SK-N-SH (cell line): ENCODE measurements at regions not wholly inside any gene's neighbourhood (a gene's known extent, or its start where the extent isn't known, plus 50 kb on each side); places are given as distances from the start of the nearest gene placed in this dataset.

Source experiments
- EP300 ChIP-seq, 2 experiments: IDR thresholded peaks; 2 replicates each; pipeline versions ENCODE4 v1.4.0 to v1.6.1; 2012; ENCODE audit warnings: borderline replicate concordance in 1 of 2, low read depth in 1 of 2, low read length in 1 of 2
- GABPA ChIP-seq: IDR thresholded peaks from 2 replicates; pipeline ENCODE4 v1.4.0; 2012; ENCODE audit warnings: low read depth, mild to moderate bottlenecking
- JUND ChIP-seq: IDR thresholded peaks from 2 replicates; pipeline ENCODE4 v1.4.0; 2012
- POLR2AphosphoS5 ChIP-seq: IDR thresholded peaks from 2 replicates; pipeline ENCODE4 v1.6.1; 2012; ENCODE audit warnings: low read depth, low read length
- SMC3 ChIP-seq: IDR thresholded peaks from 2 replicates; pipeline ENCODE4 v1.6.1; 2012; ENCODE audit warnings: low read depth, low read length, improper control_type of control experiment
- YY1 ChIP-seq: IDR thresholded peaks from 2 replicates; pipeline ENCODE4 v1.4.0; 2012; ENCODE audit warnings: low read depth, mild to moderate bottlenecking
- TF ChIP-seq, protein P1 (sequence below): fragments of 200-600 bp; sonication (generic); IDR thresholded peaks from 2 replicates; pipeline ENCODE4 v1.6.1; 2017; ENCODE audit warnings: antibody characterized with exemption, mild to moderate bottlenecking, moderate library complexity
- TF ChIP-seq, protein P2 (sequence below): fragments of 150-350 bp; IDR thresholded peaks from 2 replicates; pipeline ENCODE4 v1.6.1; 2017; ENCODE audit warnings: antibody characterized with exemption, low read length, low read depth, borderline replicate concordance
- TF ChIP-seq, protein P3 (sequence below): IDR thresholded peaks from 2 replicates; pipeline ENCODE4 v1.6.1; 2012; ENCODE audit warnings: mild to moderate bottlenecking, low read depth, low read length, moderate library complexity

DNA sequence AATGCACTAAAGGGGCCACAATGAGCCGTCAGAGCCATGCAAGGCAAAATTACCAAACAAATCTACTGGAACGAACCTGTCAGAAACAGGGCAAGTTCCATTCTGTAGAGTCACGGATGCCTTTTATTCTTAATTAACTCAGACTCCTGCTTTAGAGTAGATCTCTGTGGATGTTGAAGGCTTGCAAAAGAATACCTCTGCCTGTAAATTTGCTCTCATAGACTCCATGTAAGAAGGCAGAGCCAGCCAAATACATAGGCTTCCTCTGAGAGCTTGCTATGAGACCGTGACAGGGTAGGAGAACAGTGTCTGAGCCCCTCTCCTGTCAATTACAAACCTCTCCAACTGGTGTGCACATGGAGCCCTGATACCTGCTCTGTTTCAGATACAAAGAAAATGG is 787.9 kb upstream of the POM121L12 start:
- TF ChIP-seq, protein P1, sequence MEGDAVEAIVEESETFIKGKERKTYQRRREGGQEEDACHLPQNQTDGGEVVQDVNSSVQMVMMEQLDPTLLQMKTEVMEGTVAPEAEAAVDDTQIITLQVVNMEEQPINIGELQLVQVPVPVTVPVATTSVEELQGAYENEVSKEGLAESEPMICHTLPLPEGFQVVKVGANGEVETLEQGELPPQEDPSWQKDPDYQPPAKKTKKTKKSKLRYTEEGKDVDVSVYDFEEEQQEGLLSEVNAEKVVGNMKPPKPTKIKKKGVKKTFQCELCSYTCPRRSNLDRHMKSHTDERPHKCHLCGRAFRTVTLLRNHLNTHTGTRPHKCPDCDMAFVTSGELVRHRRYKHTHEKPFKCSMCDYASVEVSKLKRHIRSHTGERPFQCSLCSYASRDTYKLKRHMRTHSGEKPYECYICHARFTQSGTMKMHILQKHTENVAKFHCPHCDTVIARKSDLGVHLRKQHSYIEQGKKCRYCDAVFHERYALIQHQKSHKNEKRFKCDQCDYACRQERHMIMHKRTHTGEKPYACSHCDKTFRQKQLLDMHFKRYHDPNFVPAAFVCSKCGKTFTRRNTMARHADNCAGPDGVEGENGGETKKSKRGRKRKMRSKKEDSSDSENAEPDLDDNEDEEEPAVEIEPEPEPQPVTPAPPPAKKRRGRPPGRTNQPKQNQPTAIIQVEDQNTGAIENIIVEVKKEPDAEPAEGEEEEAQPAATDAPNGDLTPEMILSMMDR = no peak
- no peak for TF ChIP-seq SMC3
- TF ChIP-seq, protein P2, sequence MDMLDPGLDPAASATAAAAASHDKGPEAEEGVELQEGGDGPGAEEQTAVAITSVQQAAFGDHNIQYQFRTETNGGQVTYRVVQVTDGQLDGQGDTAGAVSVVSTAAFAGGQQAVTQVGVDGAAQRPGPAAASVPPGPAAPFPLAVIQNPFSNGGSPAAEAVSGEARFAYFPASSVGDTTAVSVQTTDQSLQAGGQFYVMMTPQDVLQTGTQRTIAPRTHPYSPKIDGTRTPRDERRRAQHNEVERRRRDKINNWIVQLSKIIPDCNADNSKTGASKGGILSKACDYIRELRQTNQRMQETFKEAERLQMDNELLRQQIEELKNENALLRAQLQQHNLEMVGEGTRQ = no peak
- TF ChIP-seq, protein P3, sequence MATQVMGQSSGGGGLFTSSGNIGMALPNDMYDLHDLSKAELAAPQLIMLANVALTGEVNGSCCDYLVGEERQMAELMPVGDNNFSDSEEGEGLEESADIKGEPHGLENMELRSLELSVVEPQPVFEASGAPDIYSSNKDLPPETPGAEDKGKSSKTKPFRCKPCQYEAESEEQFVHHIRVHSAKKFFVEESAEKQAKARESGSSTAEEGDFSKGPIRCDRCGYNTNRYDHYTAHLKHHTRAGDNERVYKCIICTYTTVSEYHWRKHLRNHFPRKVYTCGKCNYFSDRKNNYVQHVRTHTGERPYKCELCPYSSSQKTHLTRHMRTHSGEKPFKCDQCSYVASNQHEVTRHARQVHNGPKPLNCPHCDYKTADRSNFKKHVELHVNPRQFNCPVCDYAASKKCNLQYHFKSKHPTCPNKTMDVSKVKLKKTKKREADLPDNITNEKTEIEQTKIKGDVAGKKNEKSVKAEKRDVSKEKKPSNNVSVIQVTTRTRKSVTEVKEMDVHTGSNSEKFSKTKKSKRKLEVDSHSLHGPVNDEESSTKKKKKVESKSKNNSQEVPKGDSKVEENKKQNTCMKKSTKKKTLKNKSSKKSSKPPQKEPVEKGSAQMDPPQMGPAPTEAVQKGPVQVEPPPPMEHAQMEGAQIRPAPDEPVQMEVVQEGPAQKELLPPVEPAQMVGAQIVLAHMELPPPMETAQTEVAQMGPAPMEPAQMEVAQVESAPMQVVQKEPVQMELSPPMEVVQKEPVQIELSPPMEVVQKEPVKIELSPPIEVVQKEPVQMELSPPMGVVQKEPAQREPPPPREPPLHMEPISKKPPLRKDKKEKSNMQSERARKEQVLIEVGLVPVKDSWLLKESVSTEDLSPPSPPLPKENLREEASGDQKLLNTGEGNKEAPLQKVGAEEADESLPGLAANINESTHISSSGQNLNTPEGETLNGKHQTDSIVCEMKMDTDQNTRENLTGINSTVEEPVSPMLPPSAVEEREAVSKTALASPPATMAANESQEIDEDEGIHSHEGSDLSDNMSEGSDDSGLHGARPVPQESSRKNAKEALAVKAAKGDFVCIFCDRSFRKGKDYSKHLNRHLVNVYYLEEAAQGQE = no peak
- TF ChIP-seq POLR2AphosphoS5 = no peak
- TF ChIP-seq YY1 = no peak
- no peak for TF ChIP-seq GABPA
- TF ChIP-seq JUND = no peak
- TF ChIP-seq EP300 (IDR thresholded peaks at IDR 0.05; ENCODE audit: borderline replicate concordance in 1 of 2, low read depth in 1 of 2, low read length in 1 of 2) = no peak
